ENCODE measurements at regions not wholly inside any gene's neighbourhood (a gene's known extent, or its start where the extent isn't known, plus 50 kb on each side); places are given as distances from the start of the nearest gene placed in this dataset.

- DNase-seq (ENCODE audit: low read depth, low spot score) = peak; percentile 74
Observed at GRCh38 chr12:19572920-19573558, 133.7 kb downstream of the AEBP2 start.

GRCh38 chr12:19573866-19574265 is 134.6 kb downstream of the AEBP2 start:
- no peak for DNase-seq (ENCODE audit: low read depth, low spot score)

GRCh38 chr12:19574601-19575000 is 135.3 kb downstream of the AEBP2 start:
- no peak for DNase-seq (ENCODE audit: low read depth, low spot score)

GRCh38 chr12:19575337-19576243 is 136.3 kb downstream of the AEBP2 start:
- no peak for DNase-seq (ENCODE audit: low read depth, low spot score)

GRCh38 chr12:19576506-19577280 is 137.4 kb downstream of the AEBP2 start:
- no peak for DNase-seq (ENCODE audit: low read depth, low spot score)

- DNase-seq (ENCODE audit: low read depth, low spot score) = no peak
Observed at GRCh38 chr12:19577281-19577530, 137.9 kb downstream of the AEBP2 start.

GRCh38 chr12:19584732-19585131 is 145.4 kb downstream of the AEBP2 start:
- no peak for DNase-seq (ENCODE audit: low read depth, low spot score)

GRCh38 chr12:19588951-19589350 is 149.7 kb downstream of the AEBP2 start:
- no peak for DNase-seq (ENCODE audit: low read depth, low spot score)

- no peak for DNase-seq (ENCODE audit: low read depth, low spot score)
Observed at GRCh38 chr12:19591951-19592350, 152.7 kb downstream of the AEBP2 start.

GRCh38 chr12:19596434-19597166 is 157.3 kb downstream of the AEBP2 start:
- DNase-seq (ENCODE audit: low read depth, low spot score) = no peak

GRCh38 chr12:19597167-19598026 is 158.1 kb downstream of the AEBP2 start:
- no peak for DNase-seq (ENCODE audit: low read depth, low spot score)

GRCh38 chr12:19605720-19606119 is 166.4 kb downstream of the AEBP2 start:
- DNase-seq (ENCODE audit: low read depth, low spot score) = no peak

- no peak for DNase-seq (ENCODE audit: low read depth, low spot score)
Observed at GRCh38 chr12:19608039-19608438, 168.7 kb downstream of the AEBP2 start.

- DNase-seq (ENCODE audit: low read depth, low spot score) = no peak
Observed at GRCh38 chr12:19613051-19613535, 173.8 kb downstream of the AEBP2 start.

- no peak for DNase-seq (ENCODE audit: low read depth, low spot score)
Observed at GRCh38 chr12:19614601-19615383, 175.5 kb downstream of the AEBP2 start.

GRCh38 chr12:19615384-19615725 is 176.1 kb downstream of the AEBP2 start:
- no peak for DNase-seq (ENCODE audit: low read depth, low spot score)

- no peak for DNase-seq (ENCODE audit: low read depth, low spot score)
Observed at GRCh38 chr12:19616781-19617180, 177.5 kb downstream of the AEBP2 start.

GRCh38 chr12:19620222-19620621 is 180.9 kb downstream of the AEBP2 start:
- DNase-seq (ENCODE audit: low read depth, low spot score) = no peak

- DNase-seq (ENCODE audit: low read depth, low spot score) = no peak
Observed at GRCh38 chr12:19623751-19624399, 184.6 kb downstream of the AEBP2 start.

- no peak for DNase-seq (ENCODE audit: low read depth, low spot score)
Observed at GRCh38 chr12:19624491-19624890, 185.2 kb downstream of the AEBP2 start.
